Mammary epithelial cell (primary cell): ENCODE measurements at regions not wholly inside any gene's neighbourhood (a gene's known extent, or its start where the extent isn't known, plus 50 kb on each side); places are given as distances from the start of the nearest gene placed in this dataset.

ENCODE experiments used
- CTCF ChIP-seq, 2 donors: IDR thresholded peaks in 1 of 2; conservative IDR thresholded peaks in 1 of 2; 2 replicates each; pipeline ENCODE4 v1.5.1; 2011 to 2012; ENCODE audit warnings: inconsistent platforms in 2 of 2, low read length in 2 of 2, mild to moderate bottlenecking in 2 of 2, control low read depth in 1 of 2, low read depth in 1 of 2; ENCODE audit not compliant: insufficient read depth in 1 of 2; ENCODE audit errors: extremely low read depth in 1 of 2
- EZH2 ChIP-seq: IDR thresholded peaks from 2 replicates; pipeline ENCODE4 v1.6.1; 2012; ENCODE audit warnings: low read length, inconsistent platforms, borderline replicate concordance

GRCh38 chr15:93829115-93829870 lies 402.1 kb upstream of the MCTP2 start:
- TF ChIP-seq CTCF (conservative IDR thresholded peaks at IDR 0.05 in 1 of 2, IDR thresholded peaks at IDR 0.05 in 1 of 2; ENCODE audit: extremely low read depth in 1 of 2, insufficient read depth in 1 of 2, low read depth in 1 of 2, low read length in 2 of 2) (no peak), EZH2 (no peak)
